OCI-LY3 (cell line): ENCODE measurements at regions not wholly inside any gene's neighbourhood (a gene's known extent, or its start where the extent isn't known, plus 50 kb on each side); places are given as distances from the start of the nearest gene placed in this dataset.

Experiments
- CTCF ChIP-seq: fragments of 200-600, 300-600 bp; sonication (generic); IDR thresholded peaks from 2 replicates; pipeline ENCODE4 v1.5.1; 2014; ENCODE audit warnings: antibody characterized with exemption, low read length, low read depth
- EZH2phosphoT487 ChIP-seq: fragments of 200-600 bp; shearing (Covaris generic); IDR thresholded peaks from 2 replicates; pipeline ENCODE4 v1.6.1; 2018; ENCODE audit warnings: antibody characterized with exemption, mixed run types, low read depth

- TF ChIP-seq CTCF: no peak
- TF ChIP-seq EZH2phosphoT487: no peak
These were observed 288.6 kb upstream of the CNTN6 start for GRCh38 chr3:804211-804610.
